SK-N-SH (cell line): ENCODE measurements at regions not wholly inside any gene's neighbourhood (a gene's known extent, or its start where the extent isn't known, plus 50 kb on each side); places are given as distances from the start of the nearest gene placed in this dataset.

Experiments
- CHD2 ChIP-seq: fragments of 150-350 bp; IDR thresholded peaks from 2 replicates; pipeline ENCODE4 v1.6.1; 2018; ENCODE audit warnings: low read length; ENCODE audit not compliant: partially characterized antibody
- CTCF ChIP-seq: fragments of 200-600 bp; sonication (generic); IDR thresholded peaks from 2 replicates; pipeline ENCODE4 v1.6.1; 2017; ENCODE audit warnings: antibody characterized with exemption, mild to moderate bottlenecking, moderate library complexity
- ELF1 ChIP-seq: IDR thresholded peaks from 2 replicates; pipeline ENCODE4 v1.4.0; 2012
- EZH2phosphoT487 ChIP-seq: fragments of 200-600 bp; sonication (generic); IDR thresholded peaks from 2 replicates; pipeline ENCODE4 v1.6.1; 2017; ENCODE audit warnings: low read depth, mixed run types, mild to moderate bottlenecking, antibody characterized with exemption, moderate library complexity, borderline replicate concordance
- FOSL2 ChIP-seq: IDR thresholded peaks from 2 replicates; pipeline ENCODE4 v1.4.0; 2012; ENCODE audit warnings: low read depth, mild to moderate bottlenecking, moderate library complexity, borderline replicate concordance
- JUND ChIP-seq: IDR thresholded peaks from 2 replicates; pipeline ENCODE4 v1.4.0; 2012
- MXI1 ChIP-seq: IDR thresholded peaks from 2 replicates; pipeline ENCODE4 v1.6.1; 2012; ENCODE audit warnings: mild to moderate bottlenecking, low read depth, low read length, improper control_type of control experiment
- PBX3 ChIP-seq: IDR thresholded peaks from 2 replicates; pipeline ENCODE4; 2012
- POLR2AphosphoS5 ChIP-seq: IDR thresholded peaks from 2 replicates; pipeline ENCODE4 v1.6.1; 2012; ENCODE audit warnings: low read depth, low read length
- RAD21 ChIP-seq: IDR thresholded peaks from 2 replicates; pipeline ENCODE4 v1.6.1; 2012; ENCODE audit warnings: mild to moderate bottlenecking, low read length
- REST ChIP-seq: IDR thresholded peaks from 2 replicates; pipeline ENCODE4 v1.6.1; 2012; ENCODE audit warnings: mild to moderate bottlenecking, low read depth, low read length, moderate library complexity
- RFX5 ChIP-seq: IDR thresholded peaks from 2 replicates; pipeline ENCODE4 v1.6.1; 2012; ENCODE audit warnings: mild to moderate bottlenecking, improper control_type of control experiment, low read length
- SMC3 ChIP-seq: IDR thresholded peaks from 2 replicates; pipeline ENCODE4 v1.6.1; 2012; ENCODE audit warnings: low read depth, low read length, improper control_type of control experiment
- TAF1 ChIP-seq: IDR thresholded peaks from 2 replicates; pipeline ENCODE4 v1.6.1; 2012; ENCODE audit warnings: low read depth, mild to moderate bottlenecking, low read length, moderate library complexity, borderline replicate concordance

GRCh38 chrX:45794995-45795337 lies 594.3 kb upstream of the DIPK2B start:
- TF ChIP-seq JUND (no peak), RFX5 (no peak), CTCF (no peak), CHD2 (no peak), TAF1 (no peak), POLR2AphosphoS5 (no peak), PBX3 (no peak; the same call in 1 of the 2 replicates), RAD21 (no peak), ELF1 (no peak), MXI1 (no peak), FOSL2 (no peak), SMC3 (no peak), EZH2phosphoT487 (no peak), REST (no peak)
